ENCODE measurements at regions not wholly inside any gene's neighbourhood (a gene's known extent, or its start where the extent isn't known, plus 50 kb on each side); places are given as distances from the start of the nearest gene placed in this dataset.
"Not testable (repeated sequence)": the region's sequence is repeated elsewhere in the genome, so short reads cannot be mapped to it uniquely, and the experiment has no call there.

DNA sequence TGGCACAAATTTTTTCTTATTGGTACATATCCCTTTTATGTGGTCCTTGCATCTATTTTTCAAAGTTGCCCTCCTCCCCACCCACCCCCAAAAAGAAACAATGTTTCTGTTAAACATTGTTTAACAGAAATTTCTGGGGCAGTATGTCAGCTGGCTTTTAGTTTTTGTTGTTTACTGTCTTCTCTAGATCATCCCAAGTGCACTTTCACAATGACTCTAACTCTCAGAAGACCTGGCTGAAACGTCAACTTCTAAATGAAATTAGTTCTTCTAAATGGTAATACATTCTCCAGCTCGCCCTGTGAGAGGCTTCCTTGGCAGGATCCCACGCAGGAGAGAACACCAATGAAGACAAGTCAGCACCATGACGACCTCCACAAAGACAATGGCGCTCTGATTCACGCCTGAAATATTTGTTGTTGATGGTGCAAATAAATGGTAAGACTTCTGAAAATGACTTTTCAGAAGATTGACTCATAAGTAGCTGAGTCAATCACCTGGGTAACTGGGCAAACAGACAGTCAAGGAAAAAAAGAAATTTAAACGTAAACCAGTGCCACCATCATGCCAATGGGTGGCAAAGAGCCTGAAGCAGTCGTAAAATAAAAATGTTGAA is 293.7 kb downstream of the FZD1 start:
- CTCF ChIA-PET, result no interaction called here
- Mint-ChIP-seq H3K4me1 (no peaks in the 10 kb centered on the region), H3K27me3 (no peaks in the 10 kb centered on the region), H3K9me3 (no peaks in the 10 kb centered on the region), H3K4me3 (no peak overlapping the region), H3K36me3 (no peaks in the 10 kb centered on the region), H3K27ac (no peak overlapping the region)
- no peak for DNase-seq

GRCh38 chr7:91559947-91560346 is 295.7 kb downstream of the FZD1 start:
- Mint-ChIP-seq H3K4me1 (no peaks in the 10 kb centered on the region), H3K27me3 (no peaks in the 10 kb centered on the region), H3K4me3 (no peak overlapping the region), H3K27ac (no peak overlapping the region), H3K9me3 (no peaks in the 10 kb centered on the region), H3K36me3 (no peaks in the 10 kb centered on the region)
- DNase-seq, result no peak
- CTCF ChIA-PET, result no interaction called here

DNA sequence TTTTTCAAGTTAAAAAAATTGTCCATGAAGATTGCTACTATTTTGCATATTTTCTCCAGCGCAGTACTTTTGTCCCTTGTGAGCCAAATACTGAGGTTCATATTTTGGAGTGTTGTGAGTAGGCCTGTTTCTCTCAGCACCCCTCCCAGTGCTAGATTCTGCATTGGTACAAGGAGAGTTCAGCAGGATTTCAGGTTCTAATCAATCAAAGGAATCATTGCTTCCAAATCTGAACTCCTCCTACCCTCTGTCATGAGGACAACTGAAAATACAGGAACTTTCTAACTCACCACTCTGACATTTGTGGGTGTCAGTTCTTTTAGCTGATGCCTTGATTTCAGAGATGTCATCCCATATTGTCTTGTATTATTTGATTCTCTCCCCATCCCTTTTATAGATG is 299.9 kb downstream of the FZD1 start:
- no peak overlapping the region for H3K27ac Mint-ChIP-seq
- H3K27me3 Mint-ChIP-seq, result no peaks in the 10 kb centered on the region
- no peaks in the 10 kb centered on the region for H3K36me3 Mint-ChIP-seq
- H3K4me1 Mint-ChIP-seq, result no peaks in the 10 kb centered on the region
- no peak overlapping the region for H3K4me3 Mint-ChIP-seq
- DNase-seq, result no peak
- no peaks in the 10 kb centered on the region for H3K9me3 Mint-ChIP-seq
- CTCF ChIA-PET, result interaction anchor here (0.6 kb wide), 1 partner anchor 10 kb away, joined by 3 read pairs; no protein-coding TSS in a partner anchor

DNA sequence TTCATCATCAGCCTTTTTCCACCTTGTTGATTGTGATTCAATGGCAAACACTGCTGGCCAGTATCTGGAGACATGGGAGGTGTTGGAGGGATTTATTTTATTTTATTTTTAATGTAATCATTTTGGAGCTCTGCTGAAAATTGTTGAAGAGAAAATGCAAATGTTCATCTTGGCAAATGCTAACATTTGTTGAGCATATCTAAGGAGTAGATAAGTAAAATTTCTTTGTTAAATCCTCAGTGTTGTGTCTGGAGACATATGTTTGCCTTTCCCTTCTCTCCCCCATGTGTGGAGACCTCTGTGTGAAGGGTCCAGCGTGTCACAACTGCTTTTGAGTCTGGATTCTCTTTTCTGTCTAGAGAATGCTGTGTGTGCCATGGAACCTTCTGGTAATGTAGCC is 300.3 kb downstream of the FZD1 start:
- H3K9me3 Mint-ChIP-seq, result no peaks in the 10 kb centered on the region
- CTCF ChIA-PET, result interaction anchor here (0.6 kb wide), 1 partner anchor 10 kb away, joined by 3 read pairs; no protein-coding TSS in a partner anchor
- no peaks in the 10 kb centered on the region for H3K4me1 Mint-ChIP-seq
- DNase-seq, result no peak
- no peak overlapping the region for H3K4me3 Mint-ChIP-seq
- H3K36me3 Mint-ChIP-seq, result no peaks in the 10 kb centered on the region
- no peaks in the 10 kb centered on the region for H3K27me3 Mint-ChIP-seq
- H3K27ac Mint-ChIP-seq, result no peak overlapping the region

DNA sequence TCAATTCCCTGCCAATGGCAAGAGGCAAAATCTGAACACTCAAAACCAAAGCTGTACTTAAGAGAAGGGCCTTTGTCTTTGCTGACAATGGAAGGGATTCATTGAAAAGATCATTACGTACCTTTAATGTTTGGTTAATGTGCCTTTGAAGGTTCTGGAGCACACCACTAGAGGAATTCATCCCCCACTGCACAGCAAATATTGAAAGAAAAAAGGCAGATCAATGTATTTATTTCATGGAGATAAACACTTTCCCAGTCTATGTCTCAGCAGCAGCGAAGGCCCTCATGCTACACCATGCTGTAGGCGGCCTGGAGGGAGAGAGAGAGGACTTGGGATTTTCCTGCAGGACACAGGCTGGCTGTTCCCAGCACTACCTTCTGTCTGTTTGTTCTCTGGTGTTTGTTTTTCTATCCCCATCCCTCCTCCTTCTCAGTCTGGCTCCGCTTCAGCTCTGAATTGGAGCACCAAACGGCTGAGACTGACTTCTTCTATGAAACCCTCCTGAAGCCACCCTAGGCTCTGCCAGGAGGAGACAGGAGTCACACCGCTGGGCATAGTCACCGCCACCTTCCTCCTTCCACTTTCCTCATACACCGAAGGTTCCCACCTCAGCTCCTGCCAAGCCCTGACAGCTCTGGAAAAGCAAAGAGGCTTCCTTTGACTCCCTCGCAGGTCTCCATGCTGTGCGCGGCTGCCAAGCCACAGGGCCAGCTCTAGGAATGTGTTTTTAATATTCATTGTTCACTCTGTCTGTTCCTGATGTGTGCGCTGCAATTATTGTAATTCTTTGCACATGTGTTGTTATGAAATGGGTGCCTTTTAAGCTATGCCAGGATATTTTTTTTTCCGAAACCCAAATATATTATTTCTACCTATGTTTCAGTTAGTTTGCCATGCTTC is 301.5 kb downstream of the FZD1 start:
- Mint-ChIP-seq H3K27me3 (no peaks in the 10 kb centered on the region), H3K4me1 (no peaks in the 10 kb centered on the region), H3K4me3 (no peak overlapping the region), H3K9me3 (no peaks in the 10 kb centered on the region), H3K36me3 (no peaks in the 10 kb centered on the region), H3K27ac (no peak overlapping the region)
- CTCF ChIA-PET, result no interaction called here
- no peak for DNase-seq

- H3K4me1 Mint-ChIP-seq, result no peaks in the 10 kb centered on the region
- H3K9me3 Mint-ChIP-seq, result no peaks in the 10 kb centered on the region
- no peak overlapping the region for H3K27ac Mint-ChIP-seq
- H3K36me3 Mint-ChIP-seq, result no peaks in the 10 kb centered on the region
- H3K27me3 Mint-ChIP-seq, result no peaks in the 10 kb centered on the region
- no peak overlapping the region for H3K4me3 Mint-ChIP-seq
- CTCF ChIA-PET, result no interaction called here
- no peak for DNase-seq
Measured at GRCh38 chr7:91566402-91566732, 302.1 kb downstream of the FZD1 start.

DNA sequence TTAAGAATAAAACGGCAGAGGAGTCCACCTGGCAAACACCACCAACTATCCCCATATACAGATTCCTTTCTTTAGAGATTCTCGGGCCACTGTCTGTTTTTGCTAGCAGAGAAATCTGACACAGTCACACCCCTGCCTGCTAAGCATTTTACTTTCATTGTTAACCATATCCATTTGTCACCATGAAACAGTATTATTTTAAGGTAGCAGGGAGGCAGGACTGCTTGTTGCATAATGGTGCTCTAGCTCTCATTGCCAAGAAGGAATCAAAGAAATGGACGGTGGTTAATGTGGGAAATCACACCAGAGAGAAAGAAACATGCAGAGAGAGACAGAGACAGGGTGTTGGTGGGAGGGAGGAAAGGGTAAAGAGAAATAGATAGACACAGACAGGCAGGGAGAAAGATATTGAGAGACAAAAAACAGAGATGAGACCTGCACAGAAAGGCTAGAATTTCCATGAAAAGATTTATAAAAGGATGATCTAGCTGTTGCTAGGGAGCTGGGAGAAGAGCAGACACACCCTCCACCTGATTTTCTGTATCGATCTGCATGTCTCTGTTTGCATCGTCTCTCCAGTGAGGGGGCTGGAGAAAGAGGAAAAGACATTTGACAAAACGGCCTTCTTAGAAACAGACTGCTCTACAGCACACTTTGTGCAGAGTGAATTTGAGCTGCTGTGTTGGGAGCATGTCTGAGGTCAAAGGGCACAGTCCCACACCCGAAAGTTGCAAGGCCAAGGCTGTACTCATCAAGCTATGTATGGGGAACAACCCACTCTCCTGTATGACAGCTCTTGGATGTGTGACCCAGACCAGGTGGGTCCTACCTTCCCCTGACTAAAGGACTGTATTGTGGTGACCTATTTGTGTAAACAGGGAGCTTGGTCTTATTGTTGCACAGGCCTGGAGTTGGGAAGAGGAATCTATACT is 303.1 kb downstream of the FZD1 start:
- Mint-ChIP-seq H3K4me3 (no peak overlapping the region), H3K36me3 (no peaks in the 10 kb centered on the region), H3K4me1 (no peaks in the 10 kb centered on the region), H3K9me3 (no peaks in the 10 kb centered on the region), H3K27ac (no peak overlapping the region), H3K27me3 (no peaks in the 10 kb centered on the region)
- DNase-seq, result no peak
- CTCF ChIA-PET, result no interaction called here

DNA sequence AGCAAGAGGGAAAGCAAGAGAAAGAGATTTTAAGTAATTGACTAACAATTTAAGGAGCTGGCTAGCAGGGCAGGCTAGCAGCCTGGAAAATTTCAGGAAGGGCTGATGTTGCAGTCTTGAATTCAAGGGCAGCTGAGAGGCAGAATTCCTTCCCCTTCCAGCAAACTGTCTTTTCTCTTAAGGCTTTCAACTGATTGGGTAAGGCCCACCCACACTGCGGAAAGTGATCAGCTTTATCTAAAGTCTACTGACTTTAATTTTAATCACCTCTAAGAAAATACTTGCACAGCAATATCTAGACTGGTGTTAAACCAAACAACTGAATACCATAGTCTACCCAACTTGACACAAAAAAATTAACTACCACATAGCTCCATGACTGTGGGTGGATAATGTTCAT is 303.9 kb downstream of the FZD1 start:
- Mint-ChIP-seq H3K27ac (no peak overlapping the region), H3K9me3 (no peaks in the 10 kb centered on the region), H3K4me3 (no peak overlapping the region), H3K27me3 (no peaks in the 10 kb centered on the region), H3K4me1 (no peaks in the 10 kb centered on the region), H3K36me3 (no peaks in the 10 kb centered on the region)
- CTCF ChIA-PET, result no interaction called here
- no peak for DNase-seq

DNA sequence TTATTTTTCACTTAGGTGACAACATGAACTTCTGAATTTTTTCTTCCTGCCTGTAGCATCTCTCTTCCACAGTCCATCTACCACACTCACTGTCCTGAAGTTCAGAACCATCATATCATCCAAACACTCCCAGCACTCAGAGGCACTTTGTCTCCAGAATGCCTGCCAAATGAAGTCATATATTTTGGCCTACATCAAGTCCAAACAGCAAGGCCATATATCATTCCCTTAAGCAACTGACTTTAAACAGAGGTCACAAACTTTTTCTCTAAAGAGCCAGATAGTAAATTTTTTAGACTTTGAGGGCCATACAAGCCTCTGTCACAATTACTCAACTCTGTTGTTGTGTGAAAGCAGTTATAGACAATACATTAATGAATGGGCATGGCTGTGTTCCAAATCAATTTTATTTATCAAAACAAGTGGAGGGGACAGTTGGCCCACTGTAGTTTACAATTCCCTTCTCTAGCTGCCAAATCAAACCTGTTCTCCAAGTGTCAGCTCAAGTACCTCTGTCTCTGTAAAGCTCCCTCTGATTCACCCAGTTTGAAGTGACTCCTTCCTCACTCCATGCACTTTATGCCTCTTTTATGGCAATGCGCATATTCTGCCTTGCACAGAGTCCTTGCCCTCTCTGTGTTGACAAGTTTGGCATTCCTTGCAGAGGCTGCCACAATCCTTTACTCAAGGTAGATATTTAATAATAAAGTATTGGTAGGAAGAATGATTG is 305.7 kb downstream of the FZD1 start:
- no peaks in the 10 kb centered on the region for H3K4me1 Mint-ChIP-seq
- H3K36me3 Mint-ChIP-seq, result no peaks in the 10 kb centered on the region
- DNase-seq, result no peak
- no peak overlapping the region for H3K27ac Mint-ChIP-seq
- CTCF ChIA-PET, result no interaction called here
- H3K9me3 Mint-ChIP-seq, result no peaks in the 10 kb centered on the region
- no peak overlapping the region for H3K4me3 Mint-ChIP-seq
- no peaks in the 10 kb centered on the region for H3K27me3 Mint-ChIP-seq

DNA sequence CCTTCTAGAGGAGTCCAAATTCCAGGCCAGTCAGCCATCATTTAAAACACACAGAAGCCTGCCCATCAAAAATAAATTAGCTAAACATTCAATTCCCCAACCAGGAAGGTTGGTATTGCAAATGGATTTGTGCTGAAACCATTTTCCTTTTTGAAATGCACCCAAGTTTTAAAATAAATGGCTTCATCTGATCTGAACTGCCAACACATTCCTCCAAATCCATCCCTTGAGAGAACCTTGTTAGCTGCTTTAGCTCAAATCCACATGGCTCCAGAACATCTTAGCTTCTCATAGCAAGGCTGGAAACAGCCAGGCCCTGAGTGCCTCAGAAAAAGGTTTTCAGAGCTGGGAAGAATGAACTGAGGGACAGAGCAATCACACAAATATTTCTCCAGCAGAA is 306.3 kb downstream of the FZD1 start:
- CTCF ChIA-PET, result no interaction called here
- DNase-seq, result no peak
- H3K4me3 Mint-ChIP-seq, result no peak overlapping the region
- H3K36me3 Mint-ChIP-seq, result no peaks in the 10 kb centered on the region
- no peaks in the 10 kb centered on the region for H3K4me1 Mint-ChIP-seq
- H3K27ac Mint-ChIP-seq, result no peak overlapping the region
- no peaks in the 10 kb centered on the region for H3K27me3 Mint-ChIP-seq
- H3K9me3 Mint-ChIP-seq, result no peaks in the 10 kb centered on the region

DNA sequence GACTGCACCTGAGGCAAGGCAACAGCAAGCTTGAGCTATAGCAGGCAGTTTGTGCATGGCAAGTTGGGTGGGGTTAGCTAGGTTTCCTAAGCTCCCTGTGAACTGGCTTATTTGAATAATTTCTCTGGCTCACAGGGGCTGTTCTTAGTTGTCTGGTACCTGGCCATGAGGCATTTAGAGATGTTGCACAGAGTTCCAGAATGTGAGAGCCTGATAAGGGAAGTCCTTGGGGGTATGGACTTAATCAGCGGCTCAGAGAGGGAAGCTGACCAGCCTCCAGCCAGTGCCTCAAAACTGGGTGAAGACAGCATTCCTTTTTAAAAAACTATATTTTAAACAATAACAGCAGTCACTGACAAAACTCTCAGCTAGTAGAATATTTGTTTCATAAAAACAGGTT is 307.4 kb downstream of the FZD1 start:
- Mint-ChIP-seq H3K4me3 (no peak overlapping the region), H3K4me1 (no peaks in the 10 kb centered on the region), H3K36me3 (no peaks in the 10 kb centered on the region), H3K27me3 (no peaks in the 10 kb centered on the region), H3K27ac (no peak overlapping the region), H3K9me3 (peaks cover 3% of the 10 kb centered on the region)
- CTCF ChIA-PET, result no interaction called here
- no peak for DNase-seq

DNA sequence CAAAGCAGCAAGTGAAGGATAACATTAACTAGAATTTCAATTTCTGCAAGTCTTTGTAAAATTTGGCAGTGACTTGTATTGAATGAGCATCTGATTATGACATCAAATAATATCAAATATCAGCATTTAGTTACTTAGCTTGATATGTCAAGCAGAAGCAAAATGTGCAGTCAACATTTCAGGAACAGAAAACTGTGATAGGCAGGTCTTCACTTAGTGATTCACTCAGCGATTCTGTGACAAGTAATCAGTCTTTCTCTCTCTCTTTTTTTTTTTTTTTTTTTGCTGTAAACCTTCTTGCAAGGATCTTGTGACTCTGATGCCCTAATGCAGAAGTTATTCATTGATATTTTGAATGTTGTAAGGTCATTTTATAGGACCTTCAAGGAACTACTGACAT is 307.1 kb downstream of the MTERF1 start:
- CTCF ChIA-PET, result no interaction called here
- no peaks in the 10 kb centered on the region for H3K4me1 Mint-ChIP-seq
- H3K4me3 Mint-ChIP-seq, result no peak overlapping the region
- H3K27ac Mint-ChIP-seq, result no peak overlapping the region
- no peaks in the 10 kb centered on the region for H3K27me3 Mint-ChIP-seq
- DNase-seq, result no peak
- no peaks in the 10 kb centered on the region for H3K36me3 Mint-ChIP-seq
- peaks cover 4% of the 10 kb centered on the region for H3K9me3 Mint-ChIP-seq

DNA sequence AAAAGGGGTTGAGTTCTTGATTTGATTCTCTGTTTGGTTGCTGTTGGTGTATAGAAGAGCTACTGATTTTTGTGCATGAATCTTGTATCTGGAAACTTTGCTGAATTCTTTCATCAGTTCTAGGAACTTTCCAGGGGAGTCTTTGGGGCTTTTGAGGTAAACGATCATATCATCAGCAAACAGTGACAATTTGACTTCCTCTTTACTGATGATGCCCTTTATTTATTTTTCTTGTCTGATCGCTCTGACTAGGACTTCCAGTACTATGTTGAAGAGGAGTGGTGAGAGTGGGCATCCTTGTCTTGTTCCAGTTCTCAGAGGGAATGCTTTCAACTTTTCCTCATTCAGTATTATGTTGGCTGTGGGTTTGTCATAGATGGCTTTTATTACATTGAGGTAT is 304.0 kb downstream of the MTERF1 start:
- H3K4me1 Mint-ChIP-seq, H3K27me3 Mint-ChIP-seq, CTCF ChIA-PET, H3K27ac Mint-ChIP-seq, H3K4me3 Mint-ChIP-seq, H3K9me3 Mint-ChIP-seq, H3K36me3 Mint-ChIP-seq, DNase-seq: not testable (repeated sequence)

DNA sequence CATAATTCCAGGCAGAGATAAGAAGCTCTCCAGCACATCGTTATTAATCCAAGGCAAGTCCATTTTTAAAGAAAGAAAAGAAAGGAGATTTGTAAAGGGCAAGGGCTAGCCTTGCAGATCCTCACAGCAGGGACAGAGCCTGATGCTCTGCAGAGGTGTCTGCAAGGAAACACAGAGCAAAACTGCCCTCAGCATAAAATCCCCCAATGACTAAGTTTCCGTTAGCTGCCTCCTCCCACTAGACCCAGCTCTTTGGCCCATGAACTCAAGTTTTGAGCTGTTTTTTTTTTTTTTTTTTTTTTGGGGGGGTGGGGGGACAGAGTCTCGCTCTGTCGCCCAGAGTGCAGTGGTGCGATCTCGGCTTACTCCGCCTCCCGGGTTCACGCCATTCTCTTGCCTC is 300.7 kb downstream of the MTERF1 start:
- CTCF ChIA-PET, result no interaction called here
- DNase-seq, result no peak
- Mint-ChIP-seq H3K36me3 (no peaks in the 10 kb centered on the region), H3K27me3 (no peaks in the 10 kb centered on the region), H3K9me3 (peaks cover 10% of the 10 kb centered on the region), H3K4me3 (no peak overlapping the region), H3K27ac (no peak overlapping the region), H3K4me1 (no peaks in the 10 kb centered on the region)

All from activated naive CD4-positive, alpha-beta T cell treated with anti-CD3 and anti-CD28 coated beads, Interleukin-2, amount 10 ng/mL, durations not matched to agents 7 days and 5 days (primary cell).